Small intestine (tissue), 7 donors: ENCODE measurements at regions not wholly inside any gene's neighbourhood (a gene's known extent, or its start where the extent isn't known, plus 50 kb on each side); places are given as distances from the start of the nearest gene placed in this dataset.

Experiments used
- DNase-seq, 2 donors: peaks; one replicate each; pipeline versions ENCODE4 v3.0.0 to v3.0.0-alpha.2; 2013
- FAIRE-seq: peaks from 2 replicates; lab custom pipeline; 2012; peaks lifted over from hg19 to GRCh38; lab: Jason Lieb, UNC
- H3K27ac ChIP-seq, 3 donors: one replicate each; pipeline ENCODE4 v1.5.1; 2013; ENCODE audit warnings: low read length in 2 of 3, mild to moderate bottlenecking in 2 of 3, control low read depth in 1 of 3, inconsistent platforms in 1 of 3, low read depth in 1 of 3, moderate library complexity in 1 of 3
- H3K27me3 ChIP-seq, 3 donors: one replicate each; pipeline ENCODE4 v1.6.1; 2013; ENCODE audit warnings: low read length in 3 of 3, inconsistent platforms in 1 of 3; ENCODE audit not compliant: control insufficient read depth in 3 of 3, insufficient read depth in 3 of 3
- H3K36me3 ChIP-seq, 3 donors: one replicate each; pipeline ENCODE4 v1.6.1; 2013; ENCODE audit warnings: low read length in 3 of 3, inconsistent platforms in 1 of 3, low read depth in 1 of 3, mild to moderate bottlenecking in 1 of 3, moderate library complexity in 1 of 3; ENCODE audit not compliant: control insufficient read depth in 3 of 3, insufficient read depth in 2 of 3
- H3K4me1 ChIP-seq, 3 donors: one replicate each; pipeline ENCODE4 v1.6.1; 2013; ENCODE audit warnings: low read length in 2 of 3, inconsistent platforms in 1 of 3, low read depth in 1 of 3, mild to moderate bottlenecking in 1 of 3, moderate library complexity in 1 of 3; ENCODE audit not compliant: control insufficient read depth in 3 of 3, insufficient read depth in 2 of 3
- H3K4me3 ChIP-seq, 3 donors: one replicate each; pipeline ENCODE4 v1.5.1; 2013; ENCODE audit warnings: low read length in 3 of 3, control low read depth in 1 of 3, inconsistent platforms in 1 of 3, low read depth in 1 of 3, mild to moderate bottlenecking in 1 of 3, moderate library complexity in 1 of 3
- H3K9me3 ChIP-seq, 2 donors: one replicate each; pipeline ENCODE4 v1.6.1; 2013; ENCODE audit warnings: low read depth in 1 of 2, low read length in 1 of 2; ENCODE audit not compliant: control insufficient read depth in 2 of 2, insufficient read depth in 1 of 2
- WGBS, 3 donors: extraction: QIAGEN DNeasy Blood & Tissue Kit; methylation state at CpG; one replicate each; pipeline ENCODE4 v1.1.7; 2013; 5-methylcytosine and 5-hydroxymethylcytosine counted together
- donor health status: healthy with polysubstance abuse.
- donor health status: control.
- donor health status: control.
- donor health status: Bipolar disorder and iron deficiency.
- donor health status: healthy.

DNA sequence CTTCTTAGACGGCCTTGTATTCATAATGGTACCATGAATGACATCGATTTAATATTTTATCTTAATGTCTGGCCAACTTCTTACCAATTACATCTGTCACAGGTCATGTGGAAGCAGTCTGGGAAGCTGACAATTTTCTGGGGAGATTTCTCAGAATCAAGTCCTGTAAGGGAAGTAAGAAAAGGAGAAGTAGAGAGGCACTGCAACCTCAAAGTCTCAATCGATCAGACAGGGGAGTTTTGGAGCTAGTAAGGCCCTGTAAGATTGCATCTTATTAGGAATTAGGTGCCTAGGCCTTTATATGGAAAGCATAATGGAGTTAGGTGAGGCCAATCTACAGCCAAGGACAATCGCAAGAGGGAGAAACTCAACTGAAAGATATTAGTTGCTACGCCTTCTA, 694.6 kb upstream of the SORCS1 start:
- H3K4me1 ChIP-seq = no peaks in the 10 kb centered on the region
- no peaks in the 10 kb centered on the region for H3K9me3 ChIP-seq
- H3K4me3 ChIP-seq = no peak overlapping the region
- FAIRE-seq = no peak
- H3K27ac ChIP-seq = no peak overlapping the region
- no peak for DNase-seq
- H3K36me3 ChIP-seq = no peaks in the 10 kb centered on the region
- H3K27me3 ChIP-seq = no peaks in the 10 kb centered on the region
- WGBS, 3 donors = 54 to 75% (median 70%) methylated on average over 5 of the region's 5 CpGs

DNA sequence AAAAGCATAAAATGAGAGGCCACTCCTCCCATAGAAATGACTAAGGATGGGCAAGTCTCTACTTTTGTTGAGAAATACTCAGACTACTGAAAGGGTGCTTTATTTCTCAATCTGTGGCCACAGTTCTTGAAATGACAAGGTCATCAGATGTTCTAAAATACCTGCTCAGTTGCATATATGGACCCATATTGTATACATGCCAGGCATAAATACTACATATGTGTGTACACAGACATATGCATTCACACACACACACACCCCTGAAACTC, 691.5 kb upstream of the SORCS1 start:
- Histone ChIP-seq H3K27ac (no peak overlapping the region), H3K27me3 (no peaks in the 10 kb centered on the region), H3K9me3 (no peaks in the 10 kb centered on the region), H3K4me3 (no peak overlapping the region), H3K36me3 (no peaks in the 10 kb centered on the region), H3K4me1 (no peaks in the 10 kb centered on the region)
- no peak for FAIRE-seq
- no peak for DNase-seq

GRCh38 chr10:107855301-107856046, 691.0 kb upstream of the SORCS1 start:
- no peaks in the 10 kb centered on the region for H3K9me3 ChIP-seq
- H3K4me3 ChIP-seq = no peak overlapping the region
- WGBS, 3 donors = 54 to 79% (median 63%) methylated on average over 4 of the region's 4 CpGs
- no peak for DNase-seq
- H3K27me3 ChIP-seq = no peaks in the 10 kb centered on the region
- H3K27ac ChIP-seq = no peak overlapping the region
- no peaks in the 10 kb centered on the region for H3K4me1 ChIP-seq
- H3K36me3 ChIP-seq = no peaks in the 10 kb centered on the region
- no peak for FAIRE-seq

- DNase-seq = no peak
- Histone ChIP-seq H3K27ac (no peak overlapping the region), H3K36me3 (no peaks in the 10 kb centered on the region), H3K4me3 (no peak overlapping the region), H3K4me1 (no peaks in the 10 kb centered on the region), H3K27me3 (no peaks in the 10 kb centered on the region), H3K9me3 (no peaks in the 10 kb centered on the region)
- no peak for FAIRE-seq
- WGBS, 3 donors = 85 to 90% (median 88%) methylated on average over 8 of the region's 8 CpGs
Observed at GRCh38 chr10:107848726-107849360, 684.3 kb upstream of the SORCS1 start.

- Histone ChIP-seq H3K9me3 (no peaks in the 10 kb centered on the region), H3K27me3 (no peaks in the 10 kb centered on the region), H3K4me1 (no peaks in the 10 kb centered on the region), H3K4me3 (no peak overlapping the region), H3K27ac (no peak overlapping the region), H3K36me3 (no peaks in the 10 kb centered on the region)
- FAIRE-seq = no peak
- WGBS, 3 donors = 31 to 47% (median 35%) methylated on average over 2 of the region's 2 CpGs
- no peak for DNase-seq
Observed at GRCh38 chr10:107847620-107848019, 683.1 kb upstream of the SORCS1 start.

DNA sequence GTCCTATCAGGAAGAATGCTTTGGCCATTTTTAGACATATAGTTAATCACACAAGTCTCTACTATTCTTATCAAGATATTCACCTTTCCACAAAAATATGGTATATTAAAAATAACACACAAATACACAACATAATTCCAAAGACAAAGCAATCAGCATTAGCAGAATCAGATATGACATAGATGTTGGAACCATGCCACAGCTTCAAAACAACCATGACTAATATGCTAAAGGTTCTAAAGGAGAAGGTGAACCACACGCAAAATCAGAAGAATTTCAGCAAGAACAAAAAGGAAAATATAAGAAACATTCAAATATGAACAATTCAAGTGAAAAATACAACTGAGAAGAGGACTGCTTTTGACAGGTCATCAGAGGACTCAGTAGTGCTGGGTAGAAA, 670.2 kb upstream of the SORCS1 start:
- Histone ChIP-seq H3K27ac (no peak overlapping the region), H3K27me3 (no peaks in the 10 kb centered on the region), H3K36me3 (no peaks in the 10 kb centered on the region), H3K4me3 (no peak overlapping the region), H3K9me3 (no peaks in the 10 kb centered on the region), H3K4me1 (no peaks in the 10 kb centered on the region)
- FAIRE-seq (no peak), DNase-seq (peak in 1 of 2 donors; percentile 5)
- 18 to 60% (median 30%) methylated on average over 1 of the region's 1 CpG for WGBS, 3 donors

GRCh38 chr10:107831772-107832171, 667.3 kb upstream of the SORCS1 start:
- Histone ChIP-seq H3K9me3 (no peaks in the 10 kb centered on the region), H3K4me1 (no peaks in the 10 kb centered on the region), H3K36me3 (no peaks in the 10 kb centered on the region), H3K27me3 (no peaks in the 10 kb centered on the region), H3K4me3 (no peak overlapping the region), H3K27ac (no peak overlapping the region)
- FAIRE-seq = no peak
- DNase-seq = no peak
- 76 to 88% (median 80%) methylated on average over 2 of the region's 2 CpGs for WGBS, 3 donors

DNA sequence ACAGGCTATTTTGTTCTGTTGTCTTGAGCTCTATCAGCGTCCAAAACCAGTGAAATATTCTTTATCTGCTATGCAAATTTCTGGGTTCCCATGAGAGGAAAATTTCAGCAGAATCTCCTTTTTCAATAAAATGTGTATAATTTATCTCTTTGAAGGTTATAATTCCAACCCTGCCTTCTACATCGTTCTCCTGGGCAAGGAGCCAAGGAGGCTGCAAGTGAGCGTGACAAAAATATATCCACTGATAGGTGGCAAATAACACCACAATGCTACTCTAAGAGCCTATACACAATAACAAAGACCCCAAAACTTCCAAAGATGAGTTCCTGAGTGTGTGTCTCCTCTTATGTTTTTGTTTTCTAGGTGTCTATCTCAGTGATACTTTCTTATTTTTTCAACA, 664.7 kb upstream of the SORCS1 start:
- Histone ChIP-seq H3K36me3 (no peaks in the 10 kb centered on the region), H3K27me3 (no peaks in the 10 kb centered on the region), H3K4me3 (no peak overlapping the region), H3K4me1 (no peaks in the 10 kb centered on the region), H3K27ac (no peak overlapping the region), H3K9me3 (no peaks in the 10 kb centered on the region)
- 34 to 50% (median 41%) methylated on average over 3 of the region's 3 CpGs for WGBS, 3 donors
- DNase-seq (no peak), FAIRE-seq (no peak)

DNA sequence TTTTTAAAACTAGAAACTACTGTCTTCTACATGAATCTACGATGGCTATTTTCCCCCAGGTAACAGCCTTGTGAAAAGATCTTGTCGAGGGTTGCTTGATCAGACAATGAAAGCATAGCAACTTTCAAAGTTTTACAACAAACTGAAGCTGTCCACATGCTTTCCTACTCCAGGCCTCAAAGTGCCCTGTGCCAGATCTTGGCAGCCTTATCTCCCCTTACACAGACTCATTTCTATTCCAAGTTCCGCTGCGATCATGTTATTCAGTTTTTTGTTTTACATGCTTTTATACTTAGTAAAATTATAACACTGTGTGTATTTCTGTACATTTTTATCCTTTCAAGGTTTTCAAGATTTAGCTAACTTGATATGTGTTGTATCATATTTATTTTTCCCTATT, 661.7 kb upstream of the SORCS1 start:
- DNase-seq = no peak
- no peak overlapping the region for H3K4me3 ChIP-seq

More for the DNA sequence above, 661.7 kb upstream of the SORCS1 start:
- H3K4me1 ChIP-seq = no peaks in the 10 kb centered on the region
- no peaks in the 10 kb centered on the region for H3K9me3 ChIP-seq
- no peak overlapping the region for H3K27ac ChIP-seq
- H3K27me3 ChIP-seq = peaks cover 0 to 2% (median 0%) of the 10 kb centered on the region in 3 donors
- H3K36me3 ChIP-seq = no peaks in the 10 kb centered on the region
- 82 to 91% (median 82%) methylated on average over 4 of the region's 4 CpGs for WGBS, 3 donors
- FAIRE-seq = no peak
